GM12872 (cell line): ENCODE measurements at regions not wholly inside any gene's neighbourhood (a gene's known extent, or its start where the extent isn't known, plus 50 kb on each side); places are given as distances from the start of the nearest gene placed in this dataset.
A peak's percentile ranks its signal among the peaks of the same experiment; 100 is the strongest.

Source experiments
- TF ChIP-seq, protein P1 (sequence below): IDR thresholded peaks from 3 replicates; pipeline ENCODE4 v1.5.1; 2011; ENCODE audit warnings: low read depth, mild to moderate bottlenecking, low read length, moderate library complexity; ENCODE audit not compliant: insufficient read depth

DNA sequence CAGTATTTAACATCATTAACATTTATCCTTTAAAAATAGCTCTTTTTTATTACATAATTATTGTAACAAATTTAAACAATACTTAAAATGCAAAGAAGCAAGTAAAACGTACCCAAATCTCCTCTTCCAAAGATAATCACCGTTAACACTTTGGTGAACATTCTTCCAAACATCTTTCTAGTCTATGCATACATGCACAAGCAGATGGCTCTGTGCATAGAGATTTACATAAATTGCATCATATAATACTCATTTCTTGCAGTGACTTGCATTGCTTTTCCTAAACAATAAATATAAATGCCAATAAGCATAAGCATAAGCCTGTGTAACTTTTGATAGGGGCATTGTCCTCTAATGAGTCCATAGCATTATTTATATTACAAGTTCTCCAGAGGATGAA is 89.4 kb upstream of the PALS2 start:
- TF ChIP-seq, protein P1, sequence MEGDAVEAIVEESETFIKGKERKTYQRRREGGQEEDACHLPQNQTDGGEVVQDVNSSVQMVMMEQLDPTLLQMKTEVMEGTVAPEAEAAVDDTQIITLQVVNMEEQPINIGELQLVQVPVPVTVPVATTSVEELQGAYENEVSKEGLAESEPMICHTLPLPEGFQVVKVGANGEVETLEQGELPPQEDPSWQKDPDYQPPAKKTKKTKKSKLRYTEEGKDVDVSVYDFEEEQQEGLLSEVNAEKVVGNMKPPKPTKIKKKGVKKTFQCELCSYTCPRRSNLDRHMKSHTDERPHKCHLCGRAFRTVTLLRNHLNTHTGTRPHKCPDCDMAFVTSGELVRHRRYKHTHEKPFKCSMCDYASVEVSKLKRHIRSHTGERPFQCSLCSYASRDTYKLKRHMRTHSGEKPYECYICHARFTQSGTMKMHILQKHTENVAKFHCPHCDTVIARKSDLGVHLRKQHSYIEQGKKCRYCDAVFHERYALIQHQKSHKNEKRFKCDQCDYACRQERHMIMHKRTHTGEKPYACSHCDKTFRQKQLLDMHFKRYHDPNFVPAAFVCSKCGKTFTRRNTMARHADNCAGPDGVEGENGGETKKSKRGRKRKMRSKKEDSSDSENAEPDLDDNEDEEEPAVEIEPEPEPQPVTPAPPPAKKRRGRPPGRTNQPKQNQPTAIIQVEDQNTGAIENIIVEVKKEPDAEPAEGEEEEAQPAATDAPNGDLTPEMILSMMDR: no peak

DNA sequence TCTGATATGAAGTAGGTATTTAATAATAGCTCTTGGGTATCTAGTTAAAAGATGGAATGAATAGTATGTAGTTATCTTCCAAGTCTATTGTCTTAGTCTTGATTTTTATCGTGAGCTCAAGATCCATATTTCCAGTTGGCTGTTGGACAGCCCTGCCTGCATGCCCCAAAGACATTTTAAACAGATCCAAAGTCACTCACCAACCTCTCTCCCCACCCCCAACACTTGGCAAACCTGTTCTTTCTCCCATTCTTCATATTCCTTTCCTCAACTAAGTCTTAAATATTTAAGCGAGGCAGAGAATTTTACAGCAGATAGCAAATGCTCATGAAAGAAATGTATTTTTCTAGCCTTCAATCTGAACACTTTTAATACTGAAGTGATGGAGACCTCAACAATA is 80.7 kb upstream of the PALS2 start:
- TF ChIP-seq, protein P1: no peak

DNA sequence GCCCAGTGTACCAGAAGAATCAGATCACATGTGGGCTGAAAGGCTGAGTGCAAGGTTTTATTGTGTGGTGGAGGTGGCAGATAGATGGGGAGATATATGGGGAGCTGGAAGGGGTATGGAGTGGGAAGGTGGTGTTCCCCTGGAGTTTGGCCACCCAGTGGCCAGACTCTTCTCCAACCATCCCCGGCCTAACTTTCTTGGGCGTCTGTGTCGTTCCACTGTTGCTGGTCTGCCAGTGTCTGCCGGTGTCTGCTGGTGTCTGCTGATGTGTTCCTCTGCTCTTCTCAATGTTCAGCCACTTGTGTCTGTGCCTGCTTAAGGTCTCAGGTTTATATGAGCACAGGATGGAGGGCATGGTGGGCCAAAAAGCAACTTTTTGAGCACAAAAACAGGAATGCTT is 78.4 kb upstream of the PALS2 start:
- TF ChIP-seq, protein P1: peak; percentile 17; the same call in 1 of the 3 replicates

GRCh38 chr7:24496036-24496435 is 77.2 kb upstream of the PALS2 start:
- TF ChIP-seq, protein P1: no peak

- TF ChIP-seq, protein P1: no peak
Measured at GRCh38 chr7:24498439-24498838, 74.8 kb upstream of the PALS2 start.

DNA sequence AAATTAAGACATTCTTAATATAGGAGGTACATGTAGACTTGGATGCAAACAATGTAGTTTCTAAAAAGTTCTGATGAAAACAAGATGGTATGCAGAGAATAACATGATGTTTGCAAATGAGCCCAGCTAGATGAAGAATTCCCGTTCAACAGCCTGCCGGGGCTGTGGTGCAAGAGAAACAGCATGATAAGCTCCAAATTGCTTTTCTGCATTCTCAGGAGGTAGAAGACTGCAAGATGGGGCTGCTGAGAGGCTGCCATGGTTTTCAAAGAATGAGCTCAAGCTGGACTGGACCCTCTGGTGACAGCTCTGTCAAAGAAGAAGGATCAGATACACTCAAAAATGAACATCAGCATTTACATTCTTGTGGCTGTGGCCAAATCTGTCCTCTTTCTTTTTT is 73.4 kb upstream of the PALS2 start:
- TF ChIP-seq, protein P1: no peak

GRCh38 chr7:24500599-24500998 is 72.7 kb upstream of the PALS2 start:
- TF ChIP-seq, protein P1: no peak

GRCh38 chr7:24501009-24501408 is 72.2 kb upstream of the PALS2 start:
- TF ChIP-seq, protein P1: no peak
